Hematopoietic multipotent progenitor cell treated with erythropoietin and hydrocortisone succinate and interleukin-3 and kit ligand, for 4 days (in vitro differentiated cells): ENCODE measurements at regions not wholly inside any gene's neighbourhood (a gene's known extent, or its start where the extent isn't known, plus 50 kb on each side); places are given as distances from the start of the nearest gene placed in this dataset.

Source experiments
- DNase-seq: peaks from one replicate; pipeline ENCODE4 v3.0.0-alpha.2; 2015

- no peak for DNase-seq
These were observed 57.2 kb upstream of the GPR6 start for GRCh38 chr6:109920911-109921310.

- DNase-seq, result no peak
These were observed 55.3 kb upstream of the GPR6 start for GRCh38 chr6:109922851-109923250.

GRCh38 chr6:109925075-109925474 lies 53.0 kb upstream of the GPR6 start:
- no peak for DNase-seq

GRCh38 chr6:109927052-109927451 lies 51.1 kb upstream of the GPR6 start:
- no peak for DNase-seq
